Putamen (tissue), 1 donor: ENCODE measurements at regions not wholly inside any gene's neighbourhood (a gene's known extent, or its start where the extent isn't known, plus 50 kb on each side); places are given as distances from the start of the nearest gene placed in this dataset.
"Not testable (repeated sequence)": the region's sequence is repeated elsewhere in the genome, so short reads cannot be mapped to it uniquely, and the experiment has no call there.

Source experiments
- DNase-seq: peaks from one replicate; pipeline ENCODE4 v3.0.0-alpha.2; 2016; ENCODE audit warnings: low spot score

DNA sequence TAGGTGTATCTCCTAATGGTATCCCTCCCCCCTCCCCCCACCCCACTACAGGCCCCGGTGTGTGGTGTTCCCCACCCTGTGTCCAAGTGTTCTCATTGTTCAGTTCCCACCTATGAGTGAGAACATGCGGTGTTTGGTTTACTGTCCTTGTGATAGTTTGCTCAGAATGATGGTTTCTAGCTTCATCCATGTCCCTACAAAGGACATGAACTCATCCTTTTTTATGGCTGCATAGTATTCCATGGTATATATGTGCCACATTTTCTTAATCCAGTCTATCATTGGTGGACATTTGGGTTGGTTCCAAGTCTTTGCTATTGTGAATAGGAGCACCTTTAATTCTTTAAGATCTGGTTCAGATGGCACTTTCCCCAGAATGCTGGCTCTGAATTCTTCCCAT lies 58.5 kb upstream of the PTGFRN start:
- not testable (repeated sequence) for DNase-seq

DNA sequence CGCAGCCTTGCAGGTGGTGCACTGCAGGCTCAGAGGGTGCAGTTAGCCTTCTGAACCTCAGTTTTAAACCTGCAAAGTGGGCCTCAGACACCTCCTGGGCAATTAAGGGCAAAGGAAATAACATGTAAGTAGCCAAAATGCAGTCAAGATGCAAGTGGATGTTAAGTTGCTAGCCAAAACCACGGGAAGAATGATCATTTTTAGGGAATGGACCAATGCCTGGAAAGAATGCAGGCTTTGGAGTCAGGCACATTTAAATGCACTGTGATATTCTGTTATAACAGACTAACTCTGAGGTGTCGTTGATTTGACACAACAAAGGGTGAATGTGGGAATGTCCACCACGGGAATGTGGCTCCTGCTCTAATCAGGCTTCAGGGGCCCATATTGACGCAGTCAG lies 57.9 kb upstream of the PTGFRN start:
- DNase-seq: no peak

DNA sequence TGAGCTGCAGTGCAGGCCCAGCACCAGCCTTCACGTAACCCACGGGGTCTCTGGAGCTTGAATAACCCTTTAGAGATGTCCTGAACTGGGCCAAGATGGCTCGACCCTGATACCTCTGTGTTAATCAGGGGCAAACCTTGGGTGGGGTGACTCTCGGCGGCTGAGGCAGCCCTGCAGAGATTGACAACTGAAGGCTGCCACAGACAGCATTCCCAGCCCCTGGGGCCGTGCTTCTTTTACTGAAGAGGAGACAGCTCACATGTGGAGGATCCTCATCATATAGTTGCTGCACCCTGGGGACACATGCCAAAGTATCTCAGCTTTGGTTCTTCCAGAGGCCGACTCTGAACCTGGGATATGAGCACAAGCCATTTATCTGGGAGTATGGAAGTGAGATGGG lies 57.3 kb upstream of the PTGFRN start:
- DNase-seq: no peak

DNA sequence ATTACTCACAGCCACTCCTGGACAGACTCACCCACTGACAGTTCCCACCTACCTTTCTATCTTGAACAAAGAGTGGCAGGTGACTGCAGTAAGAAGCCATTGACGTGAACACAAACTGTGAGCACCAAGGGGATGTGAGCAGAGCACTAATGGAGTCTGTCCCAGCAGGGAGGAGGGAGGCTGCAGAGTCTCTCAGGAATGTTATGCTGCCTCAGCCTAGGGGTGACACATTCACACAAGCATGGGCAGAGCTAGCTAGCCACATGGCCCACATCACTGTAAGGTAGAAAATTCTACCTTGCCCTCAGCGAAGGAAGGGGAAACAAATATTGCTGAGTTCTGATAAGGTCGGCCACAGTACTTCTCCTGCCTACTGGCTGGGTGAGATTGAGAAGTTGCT lies 56.8 kb upstream of the PTGFRN start:
- no peak for DNase-seq

DNA sequence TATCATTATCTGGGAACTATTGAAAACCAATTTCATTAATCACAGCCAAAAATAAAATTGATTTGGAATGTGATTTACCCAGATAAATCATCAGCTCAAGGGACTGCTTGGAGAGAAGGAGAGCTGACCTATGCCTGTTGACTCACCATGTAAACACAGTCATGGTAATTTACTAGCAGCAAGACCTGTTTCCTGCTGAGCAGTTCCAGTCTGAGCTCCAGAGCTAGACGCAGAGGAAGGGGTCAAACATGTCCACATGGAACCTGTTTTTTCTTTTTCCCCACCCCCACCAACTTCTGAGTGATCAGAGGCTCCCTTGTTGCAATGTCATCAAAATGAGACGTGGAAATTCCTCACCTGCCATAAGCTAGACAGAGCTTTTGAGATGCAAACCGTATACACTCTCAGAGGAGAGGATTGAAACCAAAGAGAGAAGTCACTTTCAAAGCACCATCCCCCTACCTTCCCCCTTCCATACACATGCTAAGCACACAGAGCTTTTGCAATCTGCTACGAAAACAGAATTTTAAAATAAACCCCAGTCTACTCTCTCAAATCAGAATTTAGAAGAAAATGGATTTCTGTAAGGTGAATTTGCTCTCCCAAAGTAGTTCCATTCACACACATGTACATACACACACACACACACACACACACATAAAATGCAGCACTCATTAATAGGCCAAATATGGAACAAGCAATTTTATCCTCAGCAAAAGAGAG lies 55.9 kb upstream of the PTGFRN start:
- DNase-seq: no peak

DNA sequence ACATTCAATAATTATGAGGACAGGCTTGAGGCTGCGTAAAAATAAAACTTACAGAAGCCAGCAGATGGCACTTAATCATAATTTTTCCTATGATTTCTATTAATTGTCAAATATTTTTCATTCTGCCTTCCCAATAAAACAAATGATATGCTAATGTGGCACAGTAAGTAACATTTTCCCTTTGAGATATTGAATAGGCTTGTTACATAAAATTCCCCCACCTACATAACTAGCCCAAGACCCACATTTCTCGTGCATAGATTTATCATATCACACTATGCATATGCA lies 55.4 kb upstream of the PTGFRN start:
- DNase-seq: no peak

DNA sequence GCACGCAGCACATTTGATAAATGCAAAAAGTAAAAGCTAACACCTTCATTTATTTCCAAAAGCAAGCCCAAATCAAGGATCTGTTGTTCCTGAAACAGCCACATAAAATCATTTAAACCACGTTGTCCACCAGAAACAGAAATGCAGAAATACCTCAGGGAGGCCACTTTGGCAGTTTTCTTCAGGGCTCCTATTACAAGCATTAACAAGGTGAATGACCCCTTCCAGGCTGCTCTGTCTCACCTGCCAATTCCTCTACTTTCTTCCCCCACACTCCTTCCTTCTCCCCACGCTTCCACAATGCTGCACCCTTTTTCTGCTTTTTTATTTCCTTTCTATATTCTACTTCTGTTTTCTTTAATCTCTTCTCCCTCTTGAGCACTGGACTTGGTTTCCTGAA lies 55.0 kb upstream of the PTGFRN start:
- no peak for DNase-seq

DNA sequence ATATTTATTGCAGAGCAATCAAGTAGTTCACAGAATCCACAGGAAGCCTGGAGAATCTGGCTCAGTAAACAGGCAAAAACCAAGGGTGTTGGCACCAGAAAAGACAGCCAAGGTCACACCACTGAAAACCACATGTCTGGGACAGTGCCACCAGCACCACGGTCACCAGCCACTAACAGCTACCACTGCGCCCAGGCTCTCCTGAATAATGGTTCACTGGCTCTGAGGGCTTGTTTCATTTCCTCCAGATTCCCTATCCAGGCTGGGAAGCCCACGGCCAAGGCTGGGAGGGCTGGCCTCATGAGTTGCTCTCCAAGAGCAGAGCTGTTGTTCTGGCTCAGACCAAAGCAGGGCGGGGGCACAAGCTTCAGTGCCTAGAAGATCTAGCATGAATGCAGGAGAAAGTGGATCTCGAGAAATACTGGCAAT lies 54.5 kb upstream of the PTGFRN start:
- no peak for DNase-seq

DNA sequence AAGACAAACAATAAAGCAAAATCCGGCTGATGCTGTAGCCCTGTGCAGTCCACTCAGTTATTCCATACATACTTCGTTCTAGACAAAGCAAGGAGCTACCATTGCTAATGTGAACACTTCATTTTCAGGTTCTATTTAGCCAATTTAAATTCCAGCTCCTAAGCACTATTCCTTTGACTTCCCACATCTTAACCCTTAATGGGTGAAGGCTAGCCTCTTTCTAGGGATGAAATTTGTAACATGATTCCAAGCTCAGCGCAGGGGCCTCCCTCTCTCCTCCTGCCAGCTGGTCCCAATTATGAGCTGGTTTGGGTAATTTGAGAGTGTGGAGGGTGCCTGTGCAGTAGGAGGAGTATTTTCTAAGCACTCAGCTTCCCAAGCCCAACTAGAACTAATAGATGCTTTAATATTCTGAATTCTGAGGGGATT lies 53.9 kb upstream of the PTGFRN start:
- DNase-seq: no peak

DNA sequence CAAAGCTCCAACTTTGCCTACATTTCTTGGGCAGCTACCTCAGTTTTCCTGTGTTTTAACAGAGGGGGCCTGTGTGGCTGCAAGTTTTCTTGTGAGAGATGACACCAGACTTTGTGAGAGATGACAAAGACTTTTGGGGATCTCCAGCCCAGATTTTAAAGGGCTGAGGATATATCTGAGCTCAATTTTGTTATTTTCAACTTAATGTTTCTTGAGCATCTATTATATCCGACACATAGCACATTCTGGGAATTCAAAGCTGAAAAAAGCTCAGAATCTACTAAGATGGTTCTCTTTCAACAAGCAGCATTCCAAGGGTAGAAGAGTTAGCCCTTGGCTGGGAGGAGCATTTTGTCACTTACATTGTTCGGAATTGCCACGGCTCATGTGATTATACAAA lies 53.4 kb upstream of the PTGFRN start:
- no peak for DNase-seq

DNA sequence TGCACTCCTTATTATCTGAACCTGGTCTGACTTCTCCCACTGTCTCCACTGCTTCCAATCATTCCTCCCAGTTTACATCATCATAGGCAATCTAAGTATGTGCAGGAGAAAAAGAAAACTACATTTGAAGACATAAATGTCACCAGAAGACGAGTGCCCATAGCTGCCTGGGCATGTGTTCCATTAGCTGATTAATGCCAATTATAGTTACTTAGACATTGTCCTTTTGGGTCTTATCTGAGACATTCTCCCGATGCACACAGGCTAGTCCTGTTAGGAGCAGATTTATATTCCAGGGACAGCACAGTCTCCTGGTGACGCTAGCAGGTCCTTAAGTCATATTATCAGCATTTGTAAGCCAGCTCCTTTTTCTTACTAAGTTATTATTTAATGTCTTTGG lies 52.6 kb upstream of the PTGFRN start:
- no peak for DNase-seq
